ENCODE measurements at regions not wholly inside any gene's neighbourhood (a gene's known extent, or its start where the extent isn't known, plus 50 kb on each side); places are given as distances from the start of the nearest gene placed in this dataset.

DNA sequence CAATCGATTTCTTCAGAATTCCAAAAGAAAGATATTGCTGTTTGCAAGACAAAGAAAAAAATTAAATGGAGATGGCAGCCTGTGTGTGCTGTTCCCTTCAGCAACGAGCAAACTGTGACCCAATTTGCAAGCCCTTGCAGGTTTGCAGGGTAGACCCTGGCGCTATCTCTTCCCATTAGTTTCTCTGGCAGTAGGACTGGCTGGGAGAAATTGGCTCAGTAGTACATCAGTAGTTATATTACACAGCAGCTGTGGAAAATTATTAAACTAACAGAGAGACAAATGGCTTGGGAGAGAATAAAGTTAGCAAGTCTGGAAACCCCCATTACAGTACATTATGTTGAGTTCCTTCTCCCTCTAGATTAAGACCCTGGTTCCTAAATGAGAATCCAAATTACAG lies 116.4 kb upstream of the ITGB1 start:
- Histone ChIP-seq H3K36me3 (ENCODE audit: control insufficient read depth in 4 of 4, insufficient read depth in 4 of 4, low read length in 4 of 4) (no peaks in the 10 kb centered on the region), H3K27ac (ENCODE audit: low read depth in 1 of 2, low read length in 1 of 2) (no peak overlapping the region), H3K4me1 (ENCODE audit: control insufficient read depth in 5 of 5, insufficient read depth in 5 of 5, low read length in 5 of 5) (peaks cover 0 to 3% (median 0%) of the 10 kb centered on the region in 5 donors), H3K9ac (ENCODE audit: insufficient read depth in 1 of 2, low read length in 2 of 2) (no peak overlapping the region), H3K9me3 (ENCODE audit: control insufficient read depth in 4 of 4, insufficient read depth in 3 of 4, low read length in 3 of 4) (peaks cover 0 to 2% (median 0%) of the 10 kb centered on the region in 4 donors), H3K4me3 (no peak overlapping the region), H3K27me3 (ENCODE audit: control insufficient read depth in 3 of 3, insufficient read depth in 3 of 3, low read length in 2 of 3) (no peaks in the 10 kb centered on the region)
- no peak for ATAC-seq (ENCODE audit: insufficient read depth, low FRiP score)
- peak in 2 of 3 donors; percentile 21 to 37 for DNase-seq
- WGBS, 2 donors, result 77 to 78% methylated on average over 3 of the region's 3 CpGs
- TF ChIP-seq, protein P1, sequence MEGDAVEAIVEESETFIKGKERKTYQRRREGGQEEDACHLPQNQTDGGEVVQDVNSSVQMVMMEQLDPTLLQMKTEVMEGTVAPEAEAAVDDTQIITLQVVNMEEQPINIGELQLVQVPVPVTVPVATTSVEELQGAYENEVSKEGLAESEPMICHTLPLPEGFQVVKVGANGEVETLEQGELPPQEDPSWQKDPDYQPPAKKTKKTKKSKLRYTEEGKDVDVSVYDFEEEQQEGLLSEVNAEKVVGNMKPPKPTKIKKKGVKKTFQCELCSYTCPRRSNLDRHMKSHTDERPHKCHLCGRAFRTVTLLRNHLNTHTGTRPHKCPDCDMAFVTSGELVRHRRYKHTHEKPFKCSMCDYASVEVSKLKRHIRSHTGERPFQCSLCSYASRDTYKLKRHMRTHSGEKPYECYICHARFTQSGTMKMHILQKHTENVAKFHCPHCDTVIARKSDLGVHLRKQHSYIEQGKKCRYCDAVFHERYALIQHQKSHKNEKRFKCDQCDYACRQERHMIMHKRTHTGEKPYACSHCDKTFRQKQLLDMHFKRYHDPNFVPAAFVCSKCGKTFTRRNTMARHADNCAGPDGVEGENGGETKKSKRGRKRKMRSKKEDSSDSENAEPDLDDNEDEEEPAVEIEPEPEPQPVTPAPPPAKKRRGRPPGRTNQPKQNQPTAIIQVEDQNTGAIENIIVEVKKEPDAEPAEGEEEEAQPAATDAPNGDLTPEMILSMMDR (IDR thresholded peaks at IDR 0.05; ENCODE audit: control extremely low read depth, extremely low read depth), result no peak

GRCh38 chr10:33073641-33074415 lies 115.8 kb upstream of the ITGB1 start:
- peaks cover 0 to 2% (median 0%) of the 10 kb centered on the region in 4 donors for H3K9me3 ChIP-seq (ENCODE audit: control insufficient read depth in 4 of 4, insufficient read depth in 3 of 4, low read length in 3 of 4)
- ATAC-seq (ENCODE audit: insufficient read depth, low FRiP score) (no peak), DNase-seq (peak in 2 of 3 donors; percentile 41 to 66)
- H3K4me1 ChIP-seq (ENCODE audit: control insufficient read depth in 5 of 5, insufficient read depth in 5 of 5, low read length in 5 of 5), result peaks cover 0 to 3% (median 0%) of the 10 kb centered on the region in 5 donors
- no peaks in the 10 kb centered on the region for H3K27me3 ChIP-seq (ENCODE audit: control insufficient read depth in 3 of 3, insufficient read depth in 3 of 3, low read length in 2 of 3)
- TF ChIP-seq, protein P1 (IDR thresholded peaks at IDR 0.05; ENCODE audit: control extremely low read depth, extremely low read depth), result no peak
- no peak overlapping the region for H3K4me3 ChIP-seq
- H3K36me3 ChIP-seq (ENCODE audit: control insufficient read depth in 4 of 4, insufficient read depth in 4 of 4, low read length in 4 of 4), result no peaks in the 10 kb centered on the region
- H3K27ac ChIP-seq (ENCODE audit: low read depth in 1 of 2, low read length in 1 of 2), result no peak overlapping the region
- WGBS, 2 donors, result 84 to 85% methylated on average over 10 of the region's 10 CpGs
- H3K9ac ChIP-seq (ENCODE audit: insufficient read depth in 1 of 2, low read length in 2 of 2), result no peak overlapping the region

- Histone ChIP-seq H3K4me1 (ENCODE audit: control insufficient read depth in 5 of 5, insufficient read depth in 5 of 5, low read length in 5 of 5) (peaks cover 0 to 3% (median 0%) of the 10 kb centered on the region in 5 donors), H3K9ac (ENCODE audit: insufficient read depth in 1 of 2, low read length in 2 of 2) (no peak overlapping the region), H3K4me3 (no peak overlapping the region), H3K27ac (ENCODE audit: low read depth in 1 of 2, low read length in 1 of 2) (no peak overlapping the region), H3K27me3 (ENCODE audit: control insufficient read depth in 3 of 3, insufficient read depth in 3 of 3, low read length in 2 of 3) (no peaks in the 10 kb centered on the region), H3K36me3 (ENCODE audit: control insufficient read depth in 4 of 4, insufficient read depth in 4 of 4, low read length in 4 of 4) (no peaks in the 10 kb centered on the region), H3K9me3 (ENCODE audit: control insufficient read depth in 4 of 4, insufficient read depth in 3 of 4, low read length in 3 of 4) (peaks cover 0 to 2% (median 0%) of the 10 kb centered on the region in 4 donors)
- WGBS, 2 donors, result 74 to 81% methylated on average over 2 of the region's 2 CpGs
- TF ChIP-seq, protein P1 (IDR thresholded peaks at IDR 0.05; ENCODE audit: control extremely low read depth, extremely low read depth), result no peak
- peak in 2 of 3 donors; percentile 12 to 18 for DNase-seq
- no peak for ATAC-seq (ENCODE audit: insufficient read depth, low FRiP score)
Observed at GRCh38 chr10:33071857-33072256, 113.8 kb upstream of the ITGB1 start.
